ENCODE measurements at regions not wholly inside any gene's neighbourhood (a gene's known extent, or its start where the extent isn't known, plus 50 kb on each side); places are given as distances from the start of the nearest gene placed in this dataset.

DNA sequence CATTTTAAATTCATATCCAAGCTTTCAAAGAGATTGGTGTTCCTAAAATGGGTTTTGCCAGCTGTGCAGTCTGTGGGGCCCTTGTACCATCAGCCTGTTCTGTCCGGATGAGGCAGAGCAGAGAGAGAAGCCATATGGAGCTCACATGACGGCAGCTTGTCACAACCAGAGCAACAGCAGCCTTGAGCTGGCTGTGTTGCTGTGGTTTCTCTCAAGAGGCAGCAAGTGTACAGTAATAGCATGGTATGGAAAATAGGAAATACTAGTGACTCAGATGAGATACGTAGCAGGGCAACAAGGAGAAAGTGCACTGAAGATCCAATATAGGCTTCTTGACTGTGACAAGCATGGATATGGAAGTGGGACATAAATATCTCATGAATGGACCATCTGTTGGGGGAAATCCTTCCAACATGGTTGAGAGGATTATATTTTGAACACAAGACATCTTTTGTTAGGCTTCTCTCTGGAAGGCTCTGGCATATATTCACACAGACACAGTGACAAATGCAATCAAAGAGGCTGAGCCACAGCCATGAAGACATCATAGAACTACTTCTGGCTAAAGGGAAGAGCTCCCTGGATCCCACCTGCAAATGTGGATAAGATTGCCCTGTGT lies 251.0 kb upstream of the TAC1 start (continued):
- TF ChIP-seq KAT7 (CRISPR knock-in tag; IDR thresholded peaks at IDR 0.05; ENCODE audit: borderline replicate concordance) (no peak), PRRX2 (CRISPR knock-in tag; IDR thresholded peaks at IDR 0.05) (no peak), ZNF423 (CRISPR knock-in tag; IDR thresholded peaks at IDR 0.05) (no peak), ZNF396 (CRISPR knock-in tag; IDR thresholded peaks at IDR 0.05; ENCODE audit: borderline replicate concordance) (no peak), TEAD4 (CRISPR knock-in tag; IDR thresholded peaks at IDR 0.05) (no peak)
- TF ChIP-seq, protein P1, sequence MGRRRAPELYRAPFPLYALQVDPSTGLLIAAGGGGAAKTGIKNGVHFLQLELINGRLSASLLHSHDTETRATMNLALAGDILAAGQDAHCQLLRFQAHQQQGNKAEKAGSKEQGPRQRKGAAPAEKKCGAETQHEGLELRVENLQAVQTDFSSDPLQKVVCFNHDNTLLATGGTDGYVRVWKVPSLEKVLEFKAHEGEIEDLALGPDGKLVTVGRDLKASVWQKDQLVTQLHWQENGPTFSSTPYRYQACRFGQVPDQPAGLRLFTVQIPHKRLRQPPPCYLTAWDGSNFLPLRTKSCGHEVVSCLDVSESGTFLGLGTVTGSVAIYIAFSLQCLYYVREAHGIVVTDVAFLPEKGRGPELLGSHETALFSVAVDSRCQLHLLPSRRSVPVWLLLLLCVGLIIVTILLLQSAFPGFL (CRISPR knock-in tag; IDR thresholded peaks at IDR 0.05; ENCODE audit: borderline replicate concordance) = no peak
- TF ChIP-seq, protein P2, sequence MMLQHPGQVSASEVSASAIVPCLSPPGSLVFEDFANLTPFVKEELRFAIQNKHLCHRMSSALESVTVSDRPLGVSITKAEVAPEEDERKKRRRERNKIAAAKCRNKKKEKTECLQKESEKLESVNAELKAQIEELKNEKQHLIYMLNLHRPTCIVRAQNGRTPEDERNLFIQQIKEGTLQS (CRISPR knock-in tag; conservative IDR thresholded peaks at IDR 0.05) = no peak

DNA sequence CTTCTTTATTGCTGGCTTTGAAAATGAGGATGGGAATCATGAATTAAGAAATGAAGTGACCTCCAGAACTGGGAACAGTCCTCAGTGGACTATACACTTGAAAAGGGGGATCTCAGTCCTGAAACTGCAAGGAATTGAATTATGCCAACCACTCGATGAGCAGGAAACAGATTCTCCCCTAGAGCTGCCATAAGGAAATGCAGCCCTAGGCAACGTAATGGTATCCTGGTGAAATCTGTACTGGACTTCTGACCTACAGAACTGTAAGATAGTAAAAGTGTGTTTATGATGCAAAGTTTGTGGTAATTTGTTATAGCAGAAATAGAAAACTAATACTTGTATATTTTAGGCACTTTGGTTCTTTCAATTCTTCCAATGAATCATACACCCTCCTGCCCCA lies 236.4 kb upstream of the TAC1 start:
- no peak; the same call in 1 of the 2 replicates for ATAC-seq
- POLR2A ChIA-PET = interaction anchor here (1.0 kb wide), 1 partner anchor 28 kb away, joined by 3 read pairs; no protein-coding TSS in a partner anchor
- Mint-ChIP-seq H3K4me1 (peaks cover 12% of the 10 kb centered on the region), H3K27ac (no peak overlapping the region), H3K4me3 (no peak overlapping the region), H3K36me3 (peaks cover 3% of the 10 kb centered on the region; the same call in 1 of the 2 replicates), H3K9me3 (peaks cover 11% of the 10 kb centered on the region), H3K27me3 (ENCODE audit: low read depth) (no peaks in the 10 kb centered on the region)
- CTCF ChIA-PET = no interaction called here
- DNase-seq (ENCODE audit: low spot score) = no peak
- TF ChIP-seq ZNF121 (CRISPR knock-in tag; IDR thresholded peaks at IDR 0.05) (no peak), TEAD1 (CRISPR knock-in tag; IDR thresholded peaks at IDR 0.05) (no peak), SMAD4 (CRISPR knock-in tag; IDR thresholded peaks at IDR 0.05) (no peak), ZBTB21 (CRISPR knock-in tag; IDR thresholded peaks at IDR 0.05; ENCODE audit: borderline replicate concordance) (no peak), RORB (CRISPR knock-in tag; IDR thresholded peaks at IDR 0.05) (no peak), RELA (CRISPR knock-in tag; IDR thresholded peaks at IDR 0.05; ENCODE audit: borderline replicate concordance) (no peak)
- TF ChIP-seq, protein P3, sequence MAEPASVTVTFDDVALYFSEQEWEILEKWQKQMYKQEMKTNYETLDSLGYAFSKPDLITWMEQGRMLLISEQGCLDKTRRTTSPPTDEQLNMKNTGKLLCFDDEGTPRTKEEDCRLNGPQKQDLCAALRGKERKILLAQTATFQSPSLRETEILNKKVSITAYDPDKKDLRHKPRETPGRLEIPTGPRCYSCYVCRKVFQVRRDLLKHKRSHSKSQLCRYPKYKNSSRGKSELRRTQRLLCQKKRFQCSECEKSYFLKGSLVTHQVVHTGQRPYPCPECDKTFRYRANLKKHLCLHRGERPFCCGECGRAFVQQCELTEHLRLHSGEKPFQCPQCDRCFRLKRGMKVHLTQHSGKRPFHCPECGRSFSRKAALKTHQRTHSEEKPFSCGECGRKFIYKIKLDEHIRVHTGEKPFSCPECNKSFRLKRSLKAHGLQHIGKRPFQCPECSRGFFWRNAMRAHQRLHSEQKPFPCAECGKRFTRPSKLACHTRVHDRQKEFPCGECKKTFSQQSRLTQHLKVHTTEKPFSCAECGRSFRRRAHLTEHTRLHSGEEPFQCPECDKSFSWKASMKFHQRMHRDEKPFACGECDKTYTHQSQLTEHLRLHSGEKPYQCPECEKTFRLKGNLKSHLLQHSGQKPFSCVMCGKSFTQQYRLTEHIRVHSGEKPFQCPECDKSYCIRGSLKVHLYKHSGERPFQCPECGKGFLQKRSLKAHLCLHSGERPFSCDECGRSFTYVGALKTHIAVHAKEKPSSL (CRISPR knock-in tag; conservative IDR thresholded peaks at IDR 0.05) = no peak
- TF ChIP-seq, protein P4, sequence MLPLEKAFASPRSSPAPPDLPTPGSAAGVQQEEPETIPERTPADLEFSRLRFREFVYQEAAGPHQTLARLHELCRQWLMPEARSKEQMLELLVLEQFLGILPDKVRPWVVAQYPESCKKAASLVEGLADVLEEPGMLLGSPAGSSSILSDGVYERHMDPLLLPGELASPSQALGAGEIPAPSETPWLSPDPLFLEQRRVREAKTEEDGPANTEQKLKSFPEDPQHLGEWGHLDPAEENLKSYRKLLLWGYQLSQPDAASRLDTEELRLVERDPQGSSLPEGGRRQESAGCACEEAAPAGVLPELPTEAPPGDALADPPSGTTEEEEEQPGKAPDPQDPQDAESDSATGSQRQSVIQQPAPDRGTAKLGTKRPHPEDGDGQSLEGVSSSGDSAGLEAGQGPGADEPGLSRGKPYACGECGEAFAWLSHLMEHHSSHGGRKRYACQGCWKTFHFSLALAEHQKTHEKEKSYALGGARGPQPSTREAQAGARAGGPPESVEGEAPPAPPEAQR (CRISPR knock-in tag; IDR thresholded peaks at IDR 0.05) = no peak
- TF ChIP-seq, protein P5, sequence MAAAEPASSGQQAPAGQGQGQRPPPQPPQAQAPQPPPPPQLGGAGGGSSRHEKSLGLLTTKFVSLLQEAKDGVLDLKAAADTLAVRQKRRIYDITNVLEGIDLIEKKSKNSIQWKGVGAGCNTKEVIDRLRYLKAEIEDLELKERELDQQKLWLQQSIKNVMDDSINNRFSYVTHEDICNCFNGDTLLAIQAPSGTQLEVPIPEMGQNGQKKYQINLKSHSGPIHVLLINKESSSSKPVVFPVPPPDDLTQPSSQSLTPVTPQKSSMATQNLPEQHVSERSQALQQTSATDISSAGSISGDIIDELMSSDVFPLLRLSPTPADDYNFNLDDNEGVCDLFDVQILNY (CRISPR knock-in tag; IDR thresholded peaks at IDR 0.05) = no peak
- TF ChIP-seq, protein P6, sequence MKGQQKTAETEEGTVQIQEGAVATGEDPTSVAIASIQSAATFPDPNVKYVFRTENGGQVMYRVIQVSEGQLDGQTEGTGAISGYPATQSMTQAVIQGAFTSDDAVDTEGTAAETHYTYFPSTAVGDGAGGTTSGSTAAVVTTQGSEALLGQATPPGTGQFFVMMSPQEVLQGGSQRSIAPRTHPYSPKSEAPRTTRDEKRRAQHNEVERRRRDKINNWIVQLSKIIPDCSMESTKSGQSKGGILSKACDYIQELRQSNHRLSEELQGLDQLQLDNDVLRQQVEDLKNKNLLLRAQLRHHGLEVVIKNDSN (CRISPR knock-in tag; IDR thresholded peaks at IDR 0.05) = no peak
- TF ChIP-seq, protein P7, sequence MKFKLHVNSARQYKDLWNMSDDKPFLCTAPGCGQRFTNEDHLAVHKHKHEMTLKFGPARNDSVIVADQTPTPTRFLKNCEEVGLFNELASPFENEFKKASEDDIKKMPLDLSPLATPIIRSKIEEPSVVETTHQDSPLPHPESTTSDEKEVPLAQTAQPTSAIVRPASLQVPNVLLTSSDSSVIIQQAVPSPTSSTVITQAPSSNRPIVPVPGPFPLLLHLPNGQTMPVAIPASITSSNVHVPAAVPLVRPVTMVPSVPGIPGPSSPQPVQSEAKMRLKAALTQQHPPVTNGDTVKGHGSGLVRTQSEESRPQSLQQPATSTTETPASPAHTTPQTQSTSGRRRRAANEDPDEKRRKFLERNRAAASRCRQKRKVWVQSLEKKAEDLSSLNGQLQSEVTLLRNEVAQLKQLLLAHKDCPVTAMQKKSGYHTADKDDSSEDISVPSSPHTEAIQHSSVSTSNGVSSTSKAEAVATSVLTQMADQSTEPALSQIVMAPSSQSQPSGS (CRISPR knock-in tag; IDR thresholded peaks at IDR 0.05; ENCODE audit: borderline replicate concordance, low read depth) = no peak
- TF ChIP-seq, protein P8, sequence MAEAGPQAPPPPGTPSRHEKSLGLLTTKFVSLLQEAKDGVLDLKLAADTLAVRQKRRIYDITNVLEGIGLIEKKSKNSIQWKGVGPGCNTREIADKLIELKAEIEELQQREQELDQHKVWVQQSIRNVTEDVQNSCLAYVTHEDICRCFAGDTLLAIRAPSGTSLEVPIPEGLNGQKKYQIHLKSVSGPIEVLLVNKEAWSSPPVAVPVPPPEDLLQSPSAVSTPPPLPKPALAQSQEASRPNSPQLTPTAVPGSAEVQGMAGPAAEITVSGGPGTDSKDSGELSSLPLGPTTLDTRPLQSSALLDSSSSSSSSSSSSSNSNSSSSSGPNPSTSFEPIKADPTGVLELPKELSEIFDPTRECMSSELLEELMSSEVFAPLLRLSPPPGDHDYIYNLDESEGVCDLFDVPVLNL (CRISPR knock-in tag; IDR thresholded peaks at IDR 0.05; ENCODE audit: borderline replicate concordance, low read depth) = no peak
- TF ChIP-seq, protein P9, sequence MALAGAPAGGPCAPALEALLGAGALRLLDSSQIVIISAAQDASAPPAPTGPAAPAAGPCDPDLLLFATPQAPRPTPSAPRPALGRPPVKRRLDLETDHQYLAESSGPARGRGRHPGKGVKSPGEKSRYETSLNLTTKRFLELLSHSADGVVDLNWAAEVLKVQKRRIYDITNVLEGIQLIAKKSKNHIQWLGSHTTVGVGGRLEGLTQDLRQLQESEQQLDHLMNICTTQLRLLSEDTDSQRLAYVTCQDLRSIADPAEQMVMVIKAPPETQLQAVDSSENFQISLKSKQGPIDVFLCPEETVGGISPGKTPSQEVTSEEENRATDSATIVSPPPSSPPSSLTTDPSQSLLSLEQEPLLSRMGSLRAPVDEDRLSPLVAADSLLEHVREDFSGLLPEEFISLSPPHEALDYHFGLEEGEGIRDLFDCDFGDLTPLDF (CRISPR knock-in tag; IDR thresholded peaks at IDR 0.05) = no peak
- TF ChIP-seq, protein P10, sequence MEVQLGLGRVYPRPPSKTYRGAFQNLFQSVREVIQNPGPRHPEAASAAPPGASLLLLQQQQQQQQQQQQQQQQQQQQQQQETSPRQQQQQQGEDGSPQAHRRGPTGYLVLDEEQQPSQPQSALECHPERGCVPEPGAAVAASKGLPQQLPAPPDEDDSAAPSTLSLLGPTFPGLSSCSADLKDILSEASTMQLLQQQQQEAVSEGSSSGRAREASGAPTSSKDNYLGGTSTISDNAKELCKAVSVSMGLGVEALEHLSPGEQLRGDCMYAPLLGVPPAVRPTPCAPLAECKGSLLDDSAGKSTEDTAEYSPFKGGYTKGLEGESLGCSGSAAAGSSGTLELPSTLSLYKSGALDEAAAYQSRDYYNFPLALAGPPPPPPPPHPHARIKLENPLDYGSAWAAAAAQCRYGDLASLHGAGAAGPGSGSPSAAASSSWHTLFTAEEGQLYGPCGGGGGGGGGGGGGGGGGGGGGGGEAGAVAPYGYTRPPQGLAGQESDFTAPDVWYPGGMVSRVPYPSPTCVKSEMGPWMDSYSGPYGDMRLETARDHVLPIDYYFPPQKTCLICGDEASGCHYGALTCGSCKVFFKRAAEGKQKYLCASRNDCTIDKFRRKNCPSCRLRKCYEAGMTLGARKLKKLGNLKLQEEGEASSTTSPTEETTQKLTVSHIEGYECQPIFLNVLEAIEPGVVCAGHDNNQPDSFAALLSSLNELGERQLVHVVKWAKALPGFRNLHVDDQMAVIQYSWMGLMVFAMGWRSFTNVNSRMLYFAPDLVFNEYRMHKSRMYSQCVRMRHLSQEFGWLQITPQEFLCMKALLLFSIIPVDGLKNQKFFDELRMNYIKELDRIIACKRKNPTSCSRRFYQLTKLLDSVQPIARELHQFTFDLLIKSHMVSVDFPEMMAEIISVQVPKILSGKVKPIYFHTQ (CRISPR knock-in tag; IDR thresholded peaks at IDR 0.05) = no peak

Measured in WTC11 (cell line).